ENCODE measurements at regions not wholly inside any gene's neighbourhood (a gene's known extent, or its start where the extent isn't known, plus 50 kb on each side); places are given as distances from the start of the nearest gene placed in this dataset.
"Not testable (repeated sequence)": the region's sequence is repeated elsewhere in the genome, so short reads cannot be mapped to it uniquely, and the experiment has no call there.

DNA sequence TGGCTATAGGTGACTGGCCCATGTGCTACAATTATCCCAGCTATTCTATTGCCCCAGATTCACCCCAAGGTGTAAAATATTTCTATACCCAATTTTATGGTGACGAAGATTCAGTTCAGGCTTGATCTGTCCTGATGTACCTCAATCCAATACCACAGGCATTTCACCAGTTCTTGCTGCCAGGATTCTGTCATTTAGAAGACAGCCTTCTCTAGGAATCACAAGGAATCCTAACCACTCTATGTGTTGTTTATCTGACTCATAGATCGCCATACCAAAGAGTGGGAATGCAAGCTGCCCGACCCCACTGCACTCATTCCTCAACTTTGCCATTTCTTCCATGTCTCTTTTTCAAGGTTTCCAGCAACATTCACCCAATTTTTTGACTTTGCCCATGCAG, 355.0 kb upstream of the EMCN start:
- no peaks in the 10 kb centered on the region for H3K27me3 ChIP-seq (ENCODE audit: control insufficient read depth, insufficient read depth, low read length)
- H3K9me3 ChIP-seq (ENCODE audit: control insufficient read depth, low read length), result no peaks in the 10 kb centered on the region
- no peak overlapping the region for H3K4me3 ChIP-seq (ENCODE audit: low read length)
- peaks cover 3% of the 10 kb centered on the region for H3K4me1 ChIP-seq (ENCODE audit: control insufficient read depth, insufficient read depth, low read length)
- no peak overlapping the region for H3K9ac ChIP-seq (ENCODE audit: low read length)
- H3K36me3 ChIP-seq (ENCODE audit: control insufficient read depth, insufficient read depth, low read length), result no peaks in the 10 kb centered on the region

DNA sequence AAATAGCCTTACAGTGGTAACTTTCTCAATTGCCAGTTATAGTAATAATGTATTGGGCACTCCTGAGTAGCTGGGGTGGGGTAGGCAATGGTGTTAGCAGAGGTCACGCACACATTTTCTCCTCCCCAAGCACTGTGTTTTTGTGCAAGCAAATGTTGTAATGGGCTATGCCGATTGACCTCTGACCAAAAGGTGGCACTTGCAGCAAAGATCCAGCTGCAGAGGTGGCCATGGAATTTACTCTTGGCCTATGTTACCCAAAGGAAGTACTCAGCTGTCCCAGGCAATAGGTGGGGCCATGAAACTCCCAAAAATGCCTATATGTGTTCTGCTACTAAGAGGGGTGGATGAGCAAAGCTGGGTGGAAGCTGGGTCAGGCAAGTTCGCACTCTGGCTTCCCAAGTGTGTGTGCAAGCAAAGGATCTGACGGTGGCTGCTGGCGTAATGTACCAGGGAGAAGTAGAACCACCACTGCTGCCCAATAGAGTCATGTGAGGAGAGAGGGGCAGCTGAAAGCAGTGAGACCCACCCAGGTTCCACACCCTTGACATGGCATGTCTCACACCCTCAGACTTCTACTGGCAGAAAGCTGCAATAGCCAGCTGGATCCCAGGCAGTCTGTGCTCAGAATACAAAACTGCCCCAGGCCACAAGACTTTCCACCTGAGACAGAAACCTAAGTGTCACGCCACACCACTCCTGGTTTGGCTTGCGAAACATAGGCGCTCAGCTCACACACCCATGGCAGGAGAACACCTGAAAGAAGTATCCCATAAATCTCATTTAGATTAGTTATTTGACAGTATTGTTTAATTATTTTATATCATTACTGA, 353.3 kb upstream of the EMCN start:
- Histone ChIP-seq H3K36me3 (ENCODE audit: control insufficient read depth, insufficient read depth, low read length) (no peaks in the 10 kb centered on the region), H3K9me3 (ENCODE audit: control insufficient read depth, low read length) (no peaks in the 10 kb centered on the region), H3K4me3 (ENCODE audit: low read length) (no peak overlapping the region), H3K27me3 (ENCODE audit: control insufficient read depth, insufficient read depth, low read length) (no peaks in the 10 kb centered on the region), H3K9ac (ENCODE audit: low read length) (no peak overlapping the region), H3K4me1 (ENCODE audit: control insufficient read depth, insufficient read depth, low read length) (peaks cover 3% of the 10 kb centered on the region)

- no peak overlapping the region for H3K9ac ChIP-seq (ENCODE audit: low read length)
- H3K4me1 ChIP-seq (ENCODE audit: control insufficient read depth, insufficient read depth, low read length), result peaks cover 3% of the 10 kb centered on the region
- H3K27me3 ChIP-seq (ENCODE audit: control insufficient read depth, insufficient read depth, low read length), result no peaks in the 10 kb centered on the region
- no peak overlapping the region for H3K4me3 ChIP-seq (ENCODE audit: low read length)
- no peaks in the 10 kb centered on the region for H3K9me3 ChIP-seq (ENCODE audit: control insufficient read depth, low read length)
- no peaks in the 10 kb centered on the region for H3K36me3 ChIP-seq (ENCODE audit: control insufficient read depth, insufficient read depth, low read length)
These were observed 351.5 kb upstream of the EMCN start for GRCh38 chr4:100869276-100869675.

GRCh38 chr4:100868281-100868680, 350.5 kb upstream of the EMCN start:
- not testable (repeated sequence) for H3K4me1 ChIP-seq (ENCODE audit: control insufficient read depth, insufficient read depth, low read length); H3K9me3 ChIP-seq (ENCODE audit: control insufficient read depth, low read length); H3K4me3 ChIP-seq (ENCODE audit: low read length); H3K9ac ChIP-seq (ENCODE audit: low read length); H3K36me3 ChIP-seq (ENCODE audit: control insufficient read depth, insufficient read depth, low read length); H3K27me3 ChIP-seq (ENCODE audit: control insufficient read depth, insufficient read depth, low read length)

GRCh38 chr4:100852326-100852725, 334.5 kb upstream of the EMCN start:
- Histone ChIP-seq H3K27me3 (ENCODE audit: control insufficient read depth, insufficient read depth, low read length) (no peaks in the 10 kb centered on the region), H3K36me3 (ENCODE audit: control insufficient read depth, insufficient read depth, low read length) (no peaks in the 10 kb centered on the region), H3K4me3 (ENCODE audit: low read length) (no peak overlapping the region), H3K4me1 (ENCODE audit: control insufficient read depth, insufficient read depth, low read length) (no peaks in the 10 kb centered on the region), H3K9me3 (ENCODE audit: control insufficient read depth, low read length) (no peaks in the 10 kb centered on the region), H3K9ac (ENCODE audit: low read length) (no peak overlapping the region)

DNA sequence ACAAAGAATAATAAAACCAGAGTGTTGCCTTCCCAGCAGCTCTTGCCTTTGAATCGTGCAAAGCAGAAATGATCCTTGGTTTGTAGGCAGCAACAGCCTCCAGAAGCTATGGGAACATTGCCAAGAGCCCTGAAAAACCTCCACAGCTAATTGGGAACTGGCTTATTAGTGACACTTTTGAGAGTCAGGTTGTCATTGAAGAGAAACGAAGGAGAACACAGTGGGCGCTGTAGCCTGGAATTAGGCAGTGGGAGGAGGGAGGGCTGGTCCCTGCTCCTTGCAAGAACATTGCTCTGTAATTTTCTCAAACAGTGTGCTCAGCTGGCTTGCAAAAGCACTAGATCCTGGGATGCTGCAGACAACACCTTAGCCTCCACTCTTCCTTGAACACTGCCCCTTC, 331.5 kb upstream of the EMCN start:
- Histone ChIP-seq H3K9me3 (ENCODE audit: control insufficient read depth, low read length) (no peaks in the 10 kb centered on the region), H3K4me1 (ENCODE audit: control insufficient read depth, insufficient read depth, low read length) (no peaks in the 10 kb centered on the region), H3K4me3 (ENCODE audit: low read length) (no peak overlapping the region), H3K9ac (ENCODE audit: low read length) (no peak overlapping the region), H3K36me3 (ENCODE audit: control insufficient read depth, insufficient read depth, low read length) (no peaks in the 10 kb centered on the region), H3K27me3 (ENCODE audit: control insufficient read depth, insufficient read depth, low read length) (no peaks in the 10 kb centered on the region)

- H3K4me1 ChIP-seq (ENCODE audit: control insufficient read depth, insufficient read depth, low read length), result no peaks in the 10 kb centered on the region
- no peak overlapping the region for H3K4me3 ChIP-seq (ENCODE audit: low read length)
- no peaks in the 10 kb centered on the region for H3K9me3 ChIP-seq (ENCODE audit: control insufficient read depth, low read length)
These were observed 331.0 kb upstream of the EMCN start for GRCh38 chr4:100848841-100849240.

GRCh38 chr4:100843910-100844309, 326.1 kb upstream of the EMCN start:
- no peaks in the 10 kb centered on the region for H3K27me3 ChIP-seq (ENCODE audit: control insufficient read depth, insufficient read depth, low read length)
- no peaks in the 10 kb centered on the region for H3K4me1 ChIP-seq (ENCODE audit: control insufficient read depth, insufficient read depth, low read length)
- H3K36me3 ChIP-seq (ENCODE audit: control insufficient read depth, insufficient read depth, low read length), result no peaks in the 10 kb centered on the region
- H3K9ac ChIP-seq (ENCODE audit: low read length), result no peak overlapping the region
- no peaks in the 10 kb centered on the region for H3K9me3 ChIP-seq (ENCODE audit: control insufficient read depth, low read length)
- H3K4me3 ChIP-seq (ENCODE audit: low read length), result no peak overlapping the region

More at GRCh38 chr4:100848841-100849240, 331.0 kb upstream of the EMCN start:
- H3K36me3 ChIP-seq (ENCODE audit: control insufficient read depth, insufficient read depth, low read length), result no peaks in the 10 kb centered on the region
- H3K27me3 ChIP-seq (ENCODE audit: control insufficient read depth, insufficient read depth, low read length), result no peaks in the 10 kb centered on the region
- no peak overlapping the region for H3K9ac ChIP-seq (ENCODE audit: low read length)

- no peaks in the 10 kb centered on the region for H3K36me3 ChIP-seq (ENCODE audit: control insufficient read depth, insufficient read depth, low read length)
- no peak overlapping the region for H3K4me3 ChIP-seq (ENCODE audit: low read length)
- no peaks in the 10 kb centered on the region for H3K27me3 ChIP-seq (ENCODE audit: control insufficient read depth, insufficient read depth, low read length)
- no peaks in the 10 kb centered on the region for H3K9me3 ChIP-seq (ENCODE audit: control insufficient read depth, low read length)
- H3K9ac ChIP-seq (ENCODE audit: low read length), result no peak overlapping the region
- no peaks in the 10 kb centered on the region for H3K4me1 ChIP-seq (ENCODE audit: control insufficient read depth, insufficient read depth, low read length)
These were observed 325.0 kb upstream of the EMCN start for GRCh38 chr4:100842856-100843255.

DNA sequence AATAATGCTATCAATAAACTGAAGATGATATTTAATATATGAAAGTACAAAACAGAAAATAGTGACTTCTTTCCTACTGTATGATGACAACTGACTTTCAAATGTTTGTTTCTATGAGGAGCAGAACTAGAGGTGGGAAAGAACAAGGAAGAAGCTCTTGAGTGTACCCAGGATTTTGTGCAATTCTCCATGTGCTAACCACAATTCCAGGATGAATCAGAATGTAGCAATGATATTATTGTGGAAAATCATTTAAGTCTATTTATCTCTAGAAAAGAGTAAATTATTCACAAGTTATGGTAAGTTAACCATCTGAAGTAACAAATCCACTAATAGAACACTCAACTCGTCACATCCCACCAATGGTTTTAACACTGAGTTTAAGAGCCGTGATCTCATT, 324.1 kb upstream of the EMCN start:
- Histone ChIP-seq H3K4me3 (ENCODE audit: low read length) (no peak overlapping the region), H3K27me3 (ENCODE audit: control insufficient read depth, insufficient read depth, low read length) (no peaks in the 10 kb centered on the region), H3K9me3 (ENCODE audit: control insufficient read depth, low read length) (no peaks in the 10 kb centered on the region), H3K4me1 (ENCODE audit: control insufficient read depth, insufficient read depth, low read length) (no peaks in the 10 kb centered on the region), H3K36me3 (ENCODE audit: control insufficient read depth, insufficient read depth, low read length) (no peaks in the 10 kb centered on the region), H3K9ac (ENCODE audit: low read length) (no peak overlapping the region)

GRCh38 chr4:100839712-100840111, 321.9 kb upstream of the EMCN start:
- Histone ChIP-seq H3K9me3 (ENCODE audit: control insufficient read depth, low read length) (no peaks in the 10 kb centered on the region), H3K4me3 (ENCODE audit: low read length) (no peak overlapping the region), H3K9ac (ENCODE audit: low read length) (no peak overlapping the region), H3K4me1 (ENCODE audit: control insufficient read depth, insufficient read depth, low read length) (no peaks in the 10 kb centered on the region), H3K36me3 (ENCODE audit: control insufficient read depth, insufficient read depth, low read length) (no peaks in the 10 kb centered on the region), H3K27me3 (ENCODE audit: control insufficient read depth, insufficient read depth, low read length) (no peaks in the 10 kb centered on the region)

DNA sequence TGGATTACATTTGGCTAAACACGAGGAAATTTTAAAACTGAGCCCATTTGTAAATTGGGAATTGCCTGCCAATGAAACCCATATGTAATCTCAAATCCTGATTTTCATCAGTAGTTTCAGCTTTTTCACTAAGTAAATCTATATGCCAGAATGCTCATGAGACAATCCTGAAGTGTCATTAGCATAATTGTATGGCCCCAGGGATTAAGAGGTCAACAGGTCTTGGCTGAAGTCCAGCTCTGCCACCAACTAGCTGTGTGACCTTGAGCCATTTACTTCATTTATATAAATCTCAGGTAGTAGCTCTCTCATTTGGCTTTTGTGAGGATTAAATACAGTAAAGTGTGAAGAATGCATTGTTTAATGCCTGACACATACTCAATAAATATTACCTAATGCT, 320.5 kb upstream of the EMCN start:
- Histone ChIP-seq H3K4me3 (ENCODE audit: low read length) (no peak overlapping the region), H3K4me1 (ENCODE audit: control insufficient read depth, insufficient read depth, low read length) (no peaks in the 10 kb centered on the region), H3K36me3 (ENCODE audit: control insufficient read depth, insufficient read depth, low read length) (no peaks in the 10 kb centered on the region), H3K9me3 (ENCODE audit: control insufficient read depth, low read length) (no peaks in the 10 kb centered on the region), H3K9ac (ENCODE audit: low read length) (no peak overlapping the region), H3K27me3 (ENCODE audit: control insufficient read depth, insufficient read depth, low read length) (no peaks in the 10 kb centered on the region)

DNA sequence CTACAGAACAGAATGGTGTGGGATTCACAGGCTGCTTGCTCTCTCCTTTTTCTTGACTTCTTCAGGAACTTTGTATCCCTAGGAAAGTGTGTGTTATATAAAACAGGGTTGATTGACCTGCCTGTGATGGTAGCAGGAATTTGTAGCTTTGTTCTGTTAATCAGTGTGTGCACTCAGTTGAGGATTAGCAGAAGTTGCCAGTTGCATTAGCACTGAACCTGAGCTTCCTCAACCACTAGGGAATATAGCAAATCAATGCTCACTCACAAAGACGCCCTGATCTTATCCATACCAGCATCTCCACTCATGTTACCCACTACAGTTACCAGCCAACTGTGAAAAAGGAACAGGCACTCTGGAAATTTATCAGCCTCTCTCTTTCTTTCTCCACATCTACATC, 319.1 kb upstream of the EMCN start:
- H3K9ac ChIP-seq (ENCODE audit: low read length), result no peak overlapping the region
- no peaks in the 10 kb centered on the region for H3K27me3 ChIP-seq (ENCODE audit: control insufficient read depth, insufficient read depth, low read length)
- H3K9me3 ChIP-seq (ENCODE audit: control insufficient read depth, low read length), result no peaks in the 10 kb centered on the region
- H3K36me3 ChIP-seq (ENCODE audit: control insufficient read depth, insufficient read depth, low read length), result no peaks in the 10 kb centered on the region
- no peaks in the 10 kb centered on the region for H3K4me1 ChIP-seq (ENCODE audit: control insufficient read depth, insufficient read depth, low read length)
- no peak overlapping the region for H3K4me3 ChIP-seq (ENCODE audit: low read length)

Data from mucosa of stomach (tissue), 1 donor.